ENCODE measurements at regions not wholly inside any gene's neighbourhood (a gene's known extent, or its start where the extent isn't known, plus 50 kb on each side); places are given as distances from the start of the nearest gene placed in this dataset.

DNA sequence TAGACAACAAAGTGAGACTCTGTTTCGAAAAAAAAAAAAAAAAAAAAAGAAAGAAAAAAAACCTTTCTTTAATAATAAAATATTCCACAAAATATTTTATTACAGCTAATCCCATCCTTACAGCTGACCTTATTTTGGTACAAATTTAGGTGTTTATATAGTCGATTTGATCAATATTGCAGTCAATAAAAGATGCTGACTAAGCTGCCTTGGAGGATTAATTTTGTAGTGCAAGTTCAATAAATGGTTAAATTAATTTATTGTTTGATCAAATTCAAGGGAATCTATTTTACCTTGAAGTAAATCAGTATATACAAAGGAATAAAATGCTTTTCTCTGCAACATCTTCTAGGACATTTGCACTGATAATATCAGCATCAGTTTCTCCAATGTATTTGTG, 1764.3 kb downstream of the NCAM2 start:
- H3K4me1 ChIP-seq (ENCODE audit: control insufficient read depth, insufficient read depth, low read length): no peaks in the 10 kb centered on the region
- H3K27ac ChIP-seq (ENCODE audit: low read length): no peak overlapping the region
- H3K27me3 ChIP-seq (ENCODE audit: control insufficient read depth, insufficient read depth, low read length): no peaks in the 10 kb centered on the region
- CTCF ChIA-PET: no interaction called here
- no peak for ATAC-seq
- no peaks in the 10 kb centered on the region for H3K36me3 ChIP-seq (ENCODE audit: control insufficient read depth, insufficient read depth, low read length)
- no peak overlapping the region for H3K4me3 ChIP-seq (ENCODE audit: low read depth in 2 of 2, low read length in 2 of 2)
- TF ChIP-seq, protein P1, sequence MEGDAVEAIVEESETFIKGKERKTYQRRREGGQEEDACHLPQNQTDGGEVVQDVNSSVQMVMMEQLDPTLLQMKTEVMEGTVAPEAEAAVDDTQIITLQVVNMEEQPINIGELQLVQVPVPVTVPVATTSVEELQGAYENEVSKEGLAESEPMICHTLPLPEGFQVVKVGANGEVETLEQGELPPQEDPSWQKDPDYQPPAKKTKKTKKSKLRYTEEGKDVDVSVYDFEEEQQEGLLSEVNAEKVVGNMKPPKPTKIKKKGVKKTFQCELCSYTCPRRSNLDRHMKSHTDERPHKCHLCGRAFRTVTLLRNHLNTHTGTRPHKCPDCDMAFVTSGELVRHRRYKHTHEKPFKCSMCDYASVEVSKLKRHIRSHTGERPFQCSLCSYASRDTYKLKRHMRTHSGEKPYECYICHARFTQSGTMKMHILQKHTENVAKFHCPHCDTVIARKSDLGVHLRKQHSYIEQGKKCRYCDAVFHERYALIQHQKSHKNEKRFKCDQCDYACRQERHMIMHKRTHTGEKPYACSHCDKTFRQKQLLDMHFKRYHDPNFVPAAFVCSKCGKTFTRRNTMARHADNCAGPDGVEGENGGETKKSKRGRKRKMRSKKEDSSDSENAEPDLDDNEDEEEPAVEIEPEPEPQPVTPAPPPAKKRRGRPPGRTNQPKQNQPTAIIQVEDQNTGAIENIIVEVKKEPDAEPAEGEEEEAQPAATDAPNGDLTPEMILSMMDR (IDR thresholded peaks at IDR 0.05): no peak
- TF ChIP-seq POLR2AphosphoS5 (IDR thresholded peaks at IDR 0.05; ENCODE audit: low read depth, low read length) (no peak), TCF7L2 (IDR thresholded peaks at IDR 0.05; ENCODE audit: low read depth, low read length) (no peak), SIN3A (IDR thresholded peaks at IDR 0.05; ENCODE audit: borderline replicate concordance, insufficient read depth, low read depth, low read length) (no peak)
- TF ChIP-seq, protein P2, sequence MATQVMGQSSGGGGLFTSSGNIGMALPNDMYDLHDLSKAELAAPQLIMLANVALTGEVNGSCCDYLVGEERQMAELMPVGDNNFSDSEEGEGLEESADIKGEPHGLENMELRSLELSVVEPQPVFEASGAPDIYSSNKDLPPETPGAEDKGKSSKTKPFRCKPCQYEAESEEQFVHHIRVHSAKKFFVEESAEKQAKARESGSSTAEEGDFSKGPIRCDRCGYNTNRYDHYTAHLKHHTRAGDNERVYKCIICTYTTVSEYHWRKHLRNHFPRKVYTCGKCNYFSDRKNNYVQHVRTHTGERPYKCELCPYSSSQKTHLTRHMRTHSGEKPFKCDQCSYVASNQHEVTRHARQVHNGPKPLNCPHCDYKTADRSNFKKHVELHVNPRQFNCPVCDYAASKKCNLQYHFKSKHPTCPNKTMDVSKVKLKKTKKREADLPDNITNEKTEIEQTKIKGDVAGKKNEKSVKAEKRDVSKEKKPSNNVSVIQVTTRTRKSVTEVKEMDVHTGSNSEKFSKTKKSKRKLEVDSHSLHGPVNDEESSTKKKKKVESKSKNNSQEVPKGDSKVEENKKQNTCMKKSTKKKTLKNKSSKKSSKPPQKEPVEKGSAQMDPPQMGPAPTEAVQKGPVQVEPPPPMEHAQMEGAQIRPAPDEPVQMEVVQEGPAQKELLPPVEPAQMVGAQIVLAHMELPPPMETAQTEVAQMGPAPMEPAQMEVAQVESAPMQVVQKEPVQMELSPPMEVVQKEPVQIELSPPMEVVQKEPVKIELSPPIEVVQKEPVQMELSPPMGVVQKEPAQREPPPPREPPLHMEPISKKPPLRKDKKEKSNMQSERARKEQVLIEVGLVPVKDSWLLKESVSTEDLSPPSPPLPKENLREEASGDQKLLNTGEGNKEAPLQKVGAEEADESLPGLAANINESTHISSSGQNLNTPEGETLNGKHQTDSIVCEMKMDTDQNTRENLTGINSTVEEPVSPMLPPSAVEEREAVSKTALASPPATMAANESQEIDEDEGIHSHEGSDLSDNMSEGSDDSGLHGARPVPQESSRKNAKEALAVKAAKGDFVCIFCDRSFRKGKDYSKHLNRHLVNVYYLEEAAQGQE (IDR thresholded peaks at IDR 0.05; ENCODE audit: insufficient read depth in 1 of 2, low read depth in 2 of 2, low read length in 1 of 2): no peak
- POLR2A ChIA-PET: no interaction called here
- no TSS peak for BruUV-seq (replicated peaks)
- in situ Hi-C loops (cut with HindIII; ENCODE audit: low pct_unique_long_range_greater_than_20kb, low sequenced_read_pairs) (no loop called here), intact Hi-C loops (cut with micrococcal nuclease; ENCODE audit: unreplicated experiment) (no loop called here)
- H3K9me3 ChIP-seq (ENCODE audit: control insufficient read depth, insufficient read depth, low read depth, low read length): no peaks in the 10 kb centered on the region
- no peak for DNase-seq (ENCODE audit: low read depth, low spot score)

DNA sequence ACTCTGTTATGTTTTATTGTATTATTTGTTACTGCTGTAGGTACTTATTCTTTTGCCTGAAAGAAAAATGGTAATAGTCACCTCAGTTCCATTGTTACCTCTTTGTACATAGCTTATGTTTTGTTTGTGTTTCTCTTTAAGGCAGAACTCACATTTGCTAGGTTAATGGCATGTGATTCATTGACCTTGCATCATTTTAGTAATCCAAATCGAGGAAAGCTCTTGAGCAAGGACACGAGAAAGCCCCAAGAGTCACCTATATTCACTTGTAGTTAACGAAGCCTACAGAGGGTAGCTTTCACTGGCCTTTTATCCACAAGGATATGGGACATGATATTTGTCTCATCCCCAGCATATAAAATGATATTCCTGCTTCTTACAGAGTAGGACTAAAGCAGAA, 1765.2 kb downstream of the NCAM2 start:
- intact Hi-C loops (cut with micrococcal nuclease; ENCODE audit: unreplicated experiment) (no loop called here), in situ Hi-C loops (cut with HindIII; ENCODE audit: low pct_unique_long_range_greater_than_20kb, low sequenced_read_pairs) (no loop called here)
- DNase-seq (ENCODE audit: low read depth, low spot score): no peak
- no peak overlapping the region for H3K27ac ChIP-seq (ENCODE audit: low read length)
- TF ChIP-seq SIN3A (IDR thresholded peaks at IDR 0.05; ENCODE audit: borderline replicate concordance, insufficient read depth, low read depth, low read length) (no peak), TCF7L2 (IDR thresholded peaks at IDR 0.05; ENCODE audit: low read depth, low read length) (no peak), POLR2AphosphoS5 (IDR thresholded peaks at IDR 0.05; ENCODE audit: low read depth, low read length) (no peak)
- TF ChIP-seq, protein P1 (IDR thresholded peaks at IDR 0.05): no peak
- TF ChIP-seq, protein P2 (IDR thresholded peaks at IDR 0.05; ENCODE audit: insufficient read depth in 1 of 2, low read depth in 2 of 2, low read length in 1 of 2): no peak
- no peaks in the 10 kb centered on the region for H3K27me3 ChIP-seq (ENCODE audit: control insufficient read depth, insufficient read depth, low read length)
- POLR2A ChIA-PET: no interaction called here
- H3K9me3 ChIP-seq (ENCODE audit: control insufficient read depth, insufficient read depth, low read depth, low read length): no peaks in the 10 kb centered on the region
- no peak overlapping the region for H3K4me3 ChIP-seq (ENCODE audit: low read depth in 2 of 2, low read length in 2 of 2)
- no peaks in the 10 kb centered on the region for H3K4me1 ChIP-seq (ENCODE audit: control insufficient read depth, insufficient read depth, low read length)
- CTCF ChIA-PET: no interaction called here
- H3K36me3 ChIP-seq (ENCODE audit: control insufficient read depth, insufficient read depth, low read length): no peaks in the 10 kb centered on the region
- ATAC-seq: no peak
- BruUV-seq (replicated peaks): no TSS peak

All from Panc1 (cell line).